Brain microvascular endothelial cell (primary cell): ENCODE measurements at regions not wholly inside any gene's neighbourhood (a gene's known extent, or its start where the extent isn't known, plus 50 kb on each side); places are given as distances from the start of the nearest gene placed in this dataset.

Experiments
- DNase-seq: peaks from one replicate; pipeline ENCODE4 v3.0.0-alpha.2; 2020
- H3K27ac ChIP-seq: fragments of 250-450 bp; sonication (Bioruptor Pico); 2 replicates; pipeline ENCODE4 v1.5.1; 2020; ENCODE audit warnings: mild to moderate bottlenecking, moderate library complexity
- H3K27me3 ChIP-seq: fragments of 250-450 bp; sonication (Bioruptor Pico); replicated peaks from 2 replicates; pipeline ENCODE4 v1.5.1; 2020; ENCODE audit warnings: mild to moderate bottlenecking
- H3K36me3 ChIP-seq: fragments of 250-450 bp; sonication (Bioruptor Pico); replicated peaks from 2 replicates; pipeline ENCODE4 v1.5.1; 2020; ENCODE audit warnings: mild to moderate bottlenecking
- H3K4me3 ChIP-seq: 2 replicates; pipeline ENCODE4 v1.5.1; 2011; ENCODE audit warnings: low read depth, mild to moderate bottlenecking, control low read depth, low read length, moderate library complexity
- CTCF ChIP-seq: IDR thresholded peaks from 2 replicates; pipeline ENCODE4 v1.5.1; 2011; ENCODE audit warnings: low read depth, mild to moderate bottlenecking, moderate library complexity, low read length, control low read depth, inconsistent platforms; ENCODE audit errors: missing control alignments
- in situ Hi-C: cut with HindIII; loops from 2 replicates; pipeline ENCODE4 v1.10.0; 2017; ENCODE audit warnings: low sequenced_read_pairs, low pct_ligation_motif_present

DNA sequence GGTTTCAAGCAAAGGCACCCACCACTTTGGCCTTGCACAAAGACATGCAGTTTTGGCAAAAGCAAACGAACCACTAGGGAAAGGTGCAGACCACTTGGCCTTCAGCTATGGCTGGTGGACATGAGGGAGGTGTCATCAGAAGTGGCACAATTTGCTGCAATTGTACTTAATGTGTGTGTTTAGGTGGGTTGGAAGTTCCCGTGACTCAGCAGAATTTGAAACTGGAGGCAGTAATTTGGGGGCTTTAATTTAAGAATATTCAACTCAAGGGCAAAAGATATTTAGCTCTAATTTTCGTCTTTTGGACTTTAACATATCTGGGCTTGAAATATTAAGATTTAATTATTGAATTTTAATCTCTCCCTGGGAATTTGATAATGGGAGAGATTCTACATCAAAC is 115.6 kb upstream of the NOCT start:
- H3K27me3 ChIP-seq, result no peaks in the 10 kb centered on the region
- DNase-seq, result no peak
- no peak overlapping the region for H3K27ac ChIP-seq
- TF ChIP-seq CTCF, result no peak
- no peaks in the 10 kb centered on the region for H3K36me3 ChIP-seq
- H3K4me3 ChIP-seq, result no peak overlapping the region
- in situ Hi-C loops, result no loop called here

DNA sequence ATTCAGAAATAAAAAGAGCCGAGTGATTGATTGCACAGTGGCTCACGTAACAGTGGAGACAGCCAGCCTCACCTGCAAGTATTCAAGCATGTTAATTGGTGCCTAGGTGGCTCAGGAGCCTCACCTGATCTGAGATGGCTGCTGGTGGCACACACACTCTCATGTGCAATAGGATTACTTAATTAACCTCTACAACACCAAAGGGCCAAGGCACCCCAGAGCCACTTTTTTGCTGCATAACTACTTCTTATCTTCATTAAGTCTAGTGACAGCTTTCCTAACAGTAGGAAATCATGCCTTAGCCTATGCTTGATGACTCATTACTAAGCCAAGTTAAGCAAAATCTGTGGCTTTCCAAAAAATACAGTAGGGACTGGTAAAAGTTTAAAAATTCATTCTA is 117.3 kb upstream of the NOCT start:
- Histone ChIP-seq H3K36me3 (no peaks in the 10 kb centered on the region), H3K4me3 (no peak overlapping the region), H3K27me3 (no peaks in the 10 kb centered on the region), H3K27ac (peak overlapping the region; percentile 50)
- peak; percentile 19 for DNase-seq
- in situ Hi-C loops, result no loop called here
- no peak for TF ChIP-seq CTCF

DNA sequence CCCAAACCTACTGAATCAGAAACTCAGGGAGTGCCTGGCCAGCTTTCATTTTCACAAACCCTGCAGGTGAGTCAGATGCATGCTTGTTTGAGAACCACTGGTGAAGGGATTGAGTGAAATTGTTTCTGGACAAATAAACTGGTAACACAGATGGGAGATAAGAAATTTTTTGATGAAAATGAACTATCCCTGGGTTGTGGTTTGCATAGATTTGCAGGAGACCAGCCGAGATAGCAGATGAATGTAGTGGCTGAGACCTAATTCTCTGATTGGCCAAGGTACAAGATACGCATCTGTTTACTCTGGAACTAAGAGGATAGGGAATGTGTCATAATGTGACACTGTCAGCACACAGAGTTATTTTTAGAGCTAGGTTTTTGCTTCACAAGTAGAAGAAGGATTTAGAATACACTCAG is 117.8 kb upstream of the NOCT start:
- H3K27ac ChIP-seq, result peak overlapping the region; percentile 50

GRCh38 chr4:138894709-138895108 is 120.9 kb upstream of the NOCT start:
- Histone ChIP-seq H3K27ac (no peak overlapping the region), H3K36me3 (no peaks in the 10 kb centered on the region), H3K4me3 (no peak overlapping the region), H3K27me3 (no peaks in the 10 kb centered on the region)
- TF ChIP-seq CTCF, result no peak
- no peak for DNase-seq
- in situ Hi-C loops, result no loop called here

More for the DNA sequence above, 117.8 kb upstream of the NOCT start:
- DNase-seq, result peak; percentile 93
- in situ Hi-C loops, result no loop called here
- Histone ChIP-seq H3K36me3 (no peaks in the 10 kb centered on the region), H3K4me3 (no peak overlapping the region), H3K27me3 (no peaks in the 10 kb centered on the region)
- TF ChIP-seq CTCF, result no peak

- H3K27ac ChIP-seq, result no peak overlapping the region
- no peak overlapping the region for H3K4me3 ChIP-seq
- no peaks in the 10 kb centered on the region for H3K36me3 ChIP-seq
- no peak for DNase-seq
- H3K27me3 ChIP-seq, result no peaks in the 10 kb centered on the region
- no peak for TF ChIP-seq CTCF
- in situ Hi-C loops, result no loop called here
These were observed 121.6 kb upstream of the NOCT start for GRCh38 chr4:138894011-138894410.

DNA sequence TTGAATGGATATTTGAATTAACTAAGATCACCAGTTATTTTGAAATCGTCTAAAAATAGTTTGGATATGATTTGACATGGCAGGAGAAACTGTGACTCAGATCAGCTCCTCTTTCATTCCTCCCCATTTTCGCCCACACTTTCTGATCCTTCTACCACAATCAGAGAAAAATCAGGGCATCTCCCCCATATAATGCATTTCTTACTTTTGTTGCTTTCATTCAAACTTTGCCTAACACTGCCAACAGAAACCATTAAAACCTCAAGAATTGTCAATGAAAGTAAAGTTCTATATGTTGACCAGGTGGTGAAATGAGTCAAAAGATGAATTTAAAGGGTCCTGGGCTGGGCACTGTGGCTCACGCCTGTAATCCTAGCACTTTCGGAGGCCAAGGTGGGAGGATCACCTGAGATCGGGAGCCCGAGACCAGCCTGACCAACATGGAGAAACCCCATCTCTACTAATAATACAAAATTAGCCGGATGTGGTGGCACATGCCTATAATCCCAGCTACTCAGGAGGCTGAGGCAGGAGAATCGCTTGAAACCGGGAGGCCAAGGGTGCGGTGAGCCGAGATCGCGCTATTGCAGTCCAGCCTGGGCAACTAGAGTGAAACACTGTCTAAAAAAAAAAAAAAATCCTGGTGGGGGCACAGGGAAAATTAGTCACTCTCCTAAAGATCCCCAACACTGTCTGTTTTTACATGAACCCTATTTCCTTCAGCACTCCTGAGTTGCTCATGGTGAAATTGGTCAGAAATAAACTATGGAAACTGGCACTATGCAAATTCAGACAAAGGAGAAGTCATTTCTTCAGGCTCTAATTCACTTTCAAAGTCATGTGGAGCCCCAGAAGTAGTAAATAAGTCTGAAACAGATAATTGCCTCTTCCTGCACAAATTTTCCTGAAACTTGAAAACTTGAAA is 122.8 kb upstream of the NOCT start:
- in situ Hi-C loops, result no loop called here
- no peaks in the 10 kb centered on the region for H3K27me3 ChIP-seq
- H3K4me3 ChIP-seq, result no peak overlapping the region
- TF ChIP-seq CTCF, result no peak
- no peaks in the 10 kb centered on the region for H3K36me3 ChIP-seq
- H3K27ac ChIP-seq, result no peak overlapping the region
- peak; percentile 10 for DNase-seq
